ENCODE measurements at regions not wholly inside any gene's neighbourhood (a gene's known extent, or its start where the extent isn't known, plus 50 kb on each side); places are given as distances from the start of the nearest gene placed in this dataset.

GRCh38 chr13:31048521-31048920, 113.2 kb downstream of the HSPH1 start:
- no peak for DNase-seq

GRCh38 chr13:31046711-31047279, 114.3 kb downstream of the TEX26 start:
- no peak for DNase-seq

GRCh38 chr13:31045286-31046081, 113.0 kb downstream of the TEX26 start:
- peak; percentile 73 for DNase-seq

GRCh38 chr13:31044364-31045285, 112.2 kb downstream of the TEX26 start:
- peak; percentile 78 for DNase-seq

- no peak for DNase-seq
Measured at GRCh38 chr13:31043957-31044356, 111.5 kb downstream of the TEX26 start.

GRCh38 chr13:31042481-31043165, 110.2 kb downstream of the TEX26 start:
- no peak for DNase-seq

GRCh38 chr13:31042049-31042448, 109.6 kb downstream of the TEX26 start:
- no peak for DNase-seq

GRCh38 chr13:31038834-31039552, 106.5 kb downstream of the TEX26 start:
- DNase-seq: no peak

- no peak for DNase-seq
Measured at GRCh38 chr13:31037874-31038500, 105.5 kb downstream of the TEX26 start.

- no peak for DNase-seq
Measured at GRCh38 chr13:31036731-31037695, 104.6 kb downstream of the TEX26 start.

GRCh38 chr13:31035185-31035965, 102.9 kb downstream of the TEX26 start:
- DNase-seq: no peak

GRCh38 chr13:31032528-31033113, 100.2 kb downstream of the TEX26 start:
- no peak for DNase-seq

- no peak for DNase-seq
Measured at GRCh38 chr13:31031482-31031881, 99.0 kb downstream of the TEX26 start.

GRCh38 chr13:31029102-31029501, 96.6 kb downstream of the TEX26 start:
- no peak for DNase-seq

GRCh38 chr13:31027136-31027535, 94.7 kb downstream of the TEX26 start:
- no peak for DNase-seq

Data from activated CD8-positive, alpha-beta memory T cell treated with anti-CD3 and anti-CD28 coated beads, Interleukin-2, amount 50 U/mL, for 4 hours (primary cell).